OCI-LY3 (cell line): ENCODE measurements at regions not wholly inside any gene's neighbourhood (a gene's known extent, or its start where the extent isn't known, plus 50 kb on each side); places are given as distances from the start of the nearest gene placed in this dataset.

ENCODE experiments used
- H2AFZ ChIP-seq: fragments of 200-600, 300-600 bp; shearing (Covaris generic); 2 replicates; pipeline ENCODE4 v1.6.0; 2014; ENCODE audit warnings: antibody characterized with exemption, low read depth, low read length
- H3K27ac ChIP-seq: fragments of 200-600, 300-600 bp; sonication (generic); 2 replicates; pipeline ENCODE4 v1.5.1; 2014; ENCODE audit warnings: mild to moderate bottlenecking, low read length, moderate library complexity, mixed read lengths
- H3K27me3 ChIP-seq: fragments of 200-600, 300-600 bp; sonication (generic); 2 replicates; pipeline ENCODE4 v1.6.1; 2014; ENCODE audit warnings: low read depth, low read length, mixed read lengths
- H3K36me3 ChIP-seq: fragments of 200-600, 300-600 bp; sonication (generic); replicated peaks from 2 replicates; pipeline ENCODE3; 2014; ENCODE audit warnings: low read depth, low read length, mixed read lengths
- H3K4me1 ChIP-seq: fragments of 300-600, 200-600 bp; sonication (generic); 2 replicates; pipeline ENCODE4 v1.6.1; 2014; ENCODE audit warnings: low read length, mixed read lengths
- H3K4me2 ChIP-seq: fragments of 200-600, 300-600 bp; sonication (generic); 2 replicates; pipeline ENCODE4 v1.6.1; 2014; ENCODE audit warnings: low read length, mixed read lengths
- H3K4me3 ChIP-seq: fragments of 300-600, 200-600 bp; sonication (generic); 2 replicates; pipeline ENCODE4 v1.5.1; 2014; ENCODE audit warnings: antibody characterized with exemption, mild to moderate bottlenecking, low read length, moderate library complexity
- H3K79me2 ChIP-seq: fragments of 300-600, 200-600 bp; shearing (Covaris generic); 2 replicates; pipeline ENCODE4 v1.6.1; 2014; ENCODE audit warnings: mild to moderate bottlenecking, low read length, mixed read lengths
- H3K9ac ChIP-seq: fragments of 300-600, 200-600 bp; shearing (Covaris generic); 2 replicates; pipeline ENCODE4 v1.6.0; 2014; ENCODE audit warnings: mild to moderate bottlenecking, low read length, moderate library complexity
- H3K9me3 ChIP-seq: fragments of 200-600, 300-600 bp; shearing (Covaris generic); 2 replicates; pipeline ENCODE4 v1.6.1; 2014; ENCODE audit warnings: low read length, mixed read lengths; ENCODE audit not compliant: insufficient read depth
- H4K20me1 ChIP-seq: fragments of 200-600, 300-600 bp; sonication (generic); 2 replicates; pipeline ENCODE4 v1.6.1; 2016; ENCODE audit warnings: low read length, mixed read lengths; ENCODE audit not compliant: insufficient read depth
- CTCF ChIP-seq: fragments of 200-600, 300-600 bp; sonication (generic); IDR thresholded peaks from 2 replicates; pipeline ENCODE4 v1.5.1; 2014; ENCODE audit warnings: antibody characterized with exemption, low read length, low read depth
- EZH2phosphoT487 ChIP-seq: fragments of 200-600 bp; shearing (Covaris generic); IDR thresholded peaks from 2 replicates; pipeline ENCODE4 v1.6.1; 2018; ENCODE audit warnings: antibody characterized with exemption, mixed run types, low read depth

DNA sequence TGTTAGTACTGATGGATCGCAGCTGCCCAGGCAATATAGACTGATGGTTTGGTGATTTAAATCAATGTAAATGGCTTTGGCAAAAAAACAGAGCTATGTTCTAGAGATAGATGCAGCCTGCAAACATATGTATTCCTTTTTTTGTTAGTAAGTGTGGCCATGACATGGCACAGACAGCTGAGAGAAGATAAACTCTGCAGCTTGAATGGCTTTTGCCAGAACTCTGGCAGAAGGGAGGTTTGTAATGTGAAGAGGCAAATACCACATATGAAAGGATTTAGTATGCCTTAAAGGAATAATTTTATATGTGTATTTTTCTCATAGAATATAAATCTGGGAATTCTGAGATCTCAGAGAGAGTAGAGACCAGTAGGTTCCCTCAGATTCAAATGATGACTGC, 340.2 kb upstream of the DMAC1 start:
- Histone ChIP-seq H3K9ac (no peak overlapping the region), H3K9me3 (no peaks in the 10 kb centered on the region), H3K36me3 (no peaks in the 10 kb centered on the region), H3K4me1 (no peaks in the 10 kb centered on the region), H3K4me3 (no peak overlapping the region), H4K20me1 (no peaks in the 10 kb centered on the region), H3K27ac (no peak overlapping the region), H3K4me2 (no peak overlapping the region), H3K79me2 (no peaks in the 10 kb centered on the region), H2AFZ (no peak overlapping the region), H3K27me3 (no peaks in the 10 kb centered on the region)
- TF ChIP-seq EZH2phosphoT487, result no peak

DNA sequence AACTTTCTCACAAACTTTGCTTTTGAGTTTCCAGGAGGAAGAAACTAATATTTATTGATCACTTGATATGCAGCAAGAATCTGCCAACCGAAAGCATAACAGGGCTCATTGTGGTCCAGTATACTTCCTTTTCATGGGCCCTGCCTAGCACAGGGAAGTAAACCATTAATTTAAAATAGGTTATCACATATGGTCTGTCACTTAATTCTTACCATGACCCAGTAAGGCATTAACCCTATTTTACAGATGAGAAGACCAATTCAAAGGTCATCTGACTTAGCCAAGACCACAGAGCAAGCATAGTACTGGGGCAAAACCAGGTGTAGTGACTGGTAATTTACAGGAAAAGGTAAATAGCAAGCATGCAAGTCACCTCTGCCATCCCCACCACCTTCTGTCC, 336.9 kb upstream of the DMAC1 start:
- Histone ChIP-seq H3K79me2 (no peaks in the 10 kb centered on the region), H3K4me1 (no peaks in the 10 kb centered on the region), H3K27ac (no peak overlapping the region), H3K36me3 (no peaks in the 10 kb centered on the region), H3K9ac (no peak overlapping the region), H3K4me2 (no peak overlapping the region), H3K4me3 (no peak overlapping the region), H4K20me1 (no peaks in the 10 kb centered on the region), H3K27me3 (no peaks in the 10 kb centered on the region), H3K9me3 (no peaks in the 10 kb centered on the region), H2AFZ (no peak overlapping the region)
- no peak for TF ChIP-seq CTCF
- no peak for TF ChIP-seq EZH2phosphoT487

DNA sequence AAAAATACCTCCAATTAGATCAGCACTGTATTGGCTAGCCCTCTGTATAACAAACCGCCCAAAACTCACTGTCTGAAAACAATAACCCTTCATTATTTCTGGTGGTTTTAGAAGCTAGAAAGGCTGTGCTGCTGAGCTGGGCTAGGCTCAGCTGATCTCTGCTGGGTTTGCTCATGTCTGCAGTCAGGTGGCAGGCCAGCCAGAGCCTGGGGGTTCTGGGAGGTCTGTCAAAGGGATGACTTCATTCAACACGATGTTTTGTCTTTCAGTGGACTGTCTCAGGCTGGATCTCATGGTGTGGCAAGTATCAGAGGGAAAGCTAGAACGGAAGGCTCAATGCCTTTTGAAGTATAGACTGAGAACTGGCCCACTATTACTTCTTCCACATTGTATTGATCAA, 335.1 kb upstream of the DMAC1 start:
- no peaks in the 10 kb centered on the region for H3K36me3 ChIP-seq
- no peak overlapping the region for H3K4me3 ChIP-seq
- H3K9ac ChIP-seq, result no peak overlapping the region
- H3K27me3 ChIP-seq, result no peaks in the 10 kb centered on the region
- H3K9me3 ChIP-seq, result no peaks in the 10 kb centered on the region
- H4K20me1 ChIP-seq, result no peaks in the 10 kb centered on the region
- no peak for TF ChIP-seq EZH2phosphoT487
- TF ChIP-seq CTCF, result no peak
- H3K4me1 ChIP-seq, result no peaks in the 10 kb centered on the region
- H3K27ac ChIP-seq, result no peak overlapping the region
- H2AFZ ChIP-seq, result no peak overlapping the region
- H3K79me2 ChIP-seq, result no peaks in the 10 kb centered on the region
- no peak overlapping the region for H3K4me2 ChIP-seq

DNA sequence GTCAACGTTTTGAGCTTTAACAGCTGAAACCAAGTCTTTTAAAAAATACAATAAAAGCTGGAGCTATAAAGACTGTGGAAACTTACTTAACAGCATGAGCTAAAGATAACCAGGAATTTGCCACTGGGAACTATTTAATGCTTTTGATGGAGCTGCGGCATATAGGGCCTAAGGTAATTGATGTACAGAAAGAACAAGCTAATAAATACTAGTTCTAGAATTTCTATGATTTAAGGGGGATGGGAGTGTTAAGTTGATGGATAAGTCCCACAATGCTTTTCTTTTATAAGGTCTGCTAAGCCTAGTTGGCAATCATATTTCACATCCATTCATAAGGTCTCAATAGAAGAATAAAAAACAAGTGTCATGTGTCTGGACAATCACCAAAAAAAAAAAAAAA, 334.0 kb upstream of the DMAC1 start:
- no peak overlapping the region for H3K4me3 ChIP-seq
- no peak overlapping the region for H3K9ac ChIP-seq
- H3K4me1 ChIP-seq, result no peaks in the 10 kb centered on the region
- no peak overlapping the region for H3K27ac ChIP-seq
- no peak for TF ChIP-seq EZH2phosphoT487
- no peak for TF ChIP-seq CTCF
- H3K9me3 ChIP-seq, result no peaks in the 10 kb centered on the region
- H4K20me1 ChIP-seq, result no peaks in the 10 kb centered on the region
- no peaks in the 10 kb centered on the region for H3K79me2 ChIP-seq
- H2AFZ ChIP-seq, result no peak overlapping the region
- no peak overlapping the region for H3K4me2 ChIP-seq
- H3K36me3 ChIP-seq, result no peaks in the 10 kb centered on the region
- H3K27me3 ChIP-seq, result no peaks in the 10 kb centered on the region

- TF ChIP-seq EZH2phosphoT487, result no peak
- no peak for TF ChIP-seq CTCF
- Histone ChIP-seq H3K79me2 (no peaks in the 10 kb centered on the region), H3K4me2 (peak overlapping the region; percentile 8; the same call in 1 of the 2 replicates), H3K36me3 (no peaks in the 10 kb centered on the region), H2AFZ (no peak overlapping the region), H3K27me3 (no peaks in the 10 kb centered on the region), H3K27ac (peak overlapping the region; percentile 21; the same call in 1 of the 2 replicates), H3K9ac (no peak overlapping the region), H3K4me1 (peaks cover 30% of the 10 kb centered on the region), H4K20me1 (no peaks in the 10 kb centered on the region), H3K9me3 (no peaks in the 10 kb centered on the region; the same call in 1 of the 2 replicates), H3K4me3 (no peak overlapping the region)
These were observed 316.0 kb upstream of the DMAC1 start for GRCh38 chr9:8115570-8115969.
